Islet precursor cell (in vitro differentiated cells): ENCODE measurements at regions not wholly inside any gene's neighbourhood (a gene's known extent, or its start where the extent isn't known, plus 50 kb on each side); places are given as distances from the start of the nearest gene placed in this dataset.
A peak's percentile ranks its signal among the peaks of the same experiment; 100 is the strongest.
"Not testable (repeated sequence)": the region's sequence is repeated elsewhere in the genome, so short reads cannot be mapped to it uniquely, and the experiment has no call there.

Source experiments
- DNase-seq: peaks from one replicate; pipeline ENCODE4 v3.0.0-alpha.2; 2018

DNA sequence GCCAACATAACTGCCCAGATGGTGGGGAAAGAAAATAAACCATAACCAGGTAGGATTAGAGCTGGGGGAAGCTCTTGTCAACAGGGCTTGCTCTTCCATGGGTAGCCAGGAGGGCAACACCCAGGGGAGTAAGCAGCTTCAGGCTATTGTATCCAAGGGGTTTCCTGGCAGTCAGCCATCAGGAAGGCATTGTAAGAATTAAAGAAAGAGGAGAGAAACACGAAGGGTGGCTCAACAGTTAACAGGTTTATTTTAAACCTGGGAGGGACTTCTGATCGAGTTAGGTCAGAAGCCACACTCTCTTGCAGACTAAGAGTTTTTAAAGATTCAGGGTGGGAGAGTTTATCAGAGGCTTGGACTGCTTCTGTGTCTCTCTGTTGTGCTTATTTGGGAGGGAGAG lies 114.2 kb downstream of the QRSL1 start:
- DNase-seq = no peak

DNA sequence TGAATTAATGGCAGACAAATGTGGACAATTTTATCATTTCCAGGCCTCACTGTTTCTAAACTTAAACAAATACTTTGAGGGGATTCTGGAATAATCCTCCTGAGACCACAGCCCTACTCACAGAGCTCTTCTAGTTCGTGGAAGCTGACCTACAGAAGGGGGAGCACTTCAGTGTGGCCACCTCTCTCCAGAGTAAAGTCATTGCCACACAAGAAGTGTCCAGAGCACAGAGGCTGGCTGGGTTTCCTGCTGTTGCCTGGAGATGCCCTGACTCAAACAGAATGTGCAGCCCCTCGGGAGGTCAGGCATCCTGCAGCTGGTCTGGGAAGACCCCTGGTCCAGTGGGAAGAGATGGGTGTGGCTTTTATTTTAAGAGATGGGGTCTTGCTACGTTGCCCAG lies 110.9 kb downstream of the QRSL1 start:
- DNase-seq = no peak

DNA sequence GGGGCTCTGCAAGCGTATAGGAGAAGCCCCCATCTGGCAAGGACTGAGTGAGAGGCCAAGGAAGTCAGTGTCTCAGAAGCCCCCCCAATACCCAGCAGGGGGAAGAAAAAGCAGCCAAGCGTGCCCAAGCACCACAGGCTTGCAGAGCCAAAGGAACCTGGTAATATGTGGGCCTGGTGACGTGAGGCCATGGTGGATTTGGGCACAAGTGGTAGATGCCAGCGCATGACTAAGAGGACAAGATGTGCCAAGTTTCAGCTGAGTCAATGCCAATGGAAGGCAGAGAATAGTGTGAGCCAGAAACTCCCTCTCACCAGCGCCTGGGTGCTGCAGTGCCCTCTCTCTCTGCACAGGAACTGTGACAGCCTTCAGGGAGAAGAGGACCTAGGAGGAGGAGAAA lies 110.0 kb downstream of the QRSL1 start:
- no peak for DNase-seq

DNA sequence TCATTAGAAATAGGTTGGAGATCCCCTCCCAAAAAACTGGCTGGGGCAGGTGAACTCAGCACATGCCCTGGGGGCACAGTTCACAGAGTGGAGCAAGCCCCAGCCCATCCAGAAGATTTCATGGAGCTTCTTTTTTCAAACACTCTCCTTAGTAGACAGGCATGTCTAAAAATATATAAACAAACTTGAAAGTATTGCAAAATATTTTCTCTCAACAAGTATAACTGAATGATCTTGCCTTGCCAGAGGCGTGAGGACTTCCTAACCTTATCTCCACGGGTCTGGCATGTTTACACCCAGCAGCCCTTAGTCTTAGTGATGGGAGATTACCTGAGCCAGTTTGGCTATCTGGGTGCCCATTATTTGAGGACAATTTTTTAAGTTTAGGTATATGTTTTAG lies 107.1 kb downstream of the QRSL1 start:
- no peak for DNase-seq

- no peak for DNase-seq
Observed at GRCh38 chr6:106735828-106736227, 106.5 kb downstream of the QRSL1 start.

DNA sequence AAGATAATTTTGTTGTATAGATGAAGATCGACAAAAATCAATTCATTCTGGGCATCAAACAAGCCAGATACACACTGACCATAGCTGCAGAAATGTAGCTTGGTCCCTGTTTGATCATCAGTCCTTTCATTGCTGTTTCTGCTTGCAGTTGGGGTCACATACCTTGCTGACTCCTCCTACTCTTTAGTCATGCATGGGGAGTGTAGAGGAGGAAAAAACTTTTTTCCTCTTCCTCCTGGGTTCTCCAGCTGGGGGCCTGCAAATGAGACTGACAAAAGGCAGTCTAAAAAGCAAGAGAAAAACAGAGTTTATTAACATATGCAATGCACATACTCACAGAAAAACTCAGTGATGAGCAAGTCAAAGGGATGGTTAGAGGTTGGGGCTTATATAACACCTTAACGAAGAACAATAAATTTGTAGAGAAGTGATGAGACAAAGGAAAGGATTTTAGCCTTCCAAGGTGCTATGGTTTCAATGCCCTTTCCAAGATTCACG lies 105.8 kb downstream of the QRSL1 start:
- DNase-seq = no peak

DNA sequence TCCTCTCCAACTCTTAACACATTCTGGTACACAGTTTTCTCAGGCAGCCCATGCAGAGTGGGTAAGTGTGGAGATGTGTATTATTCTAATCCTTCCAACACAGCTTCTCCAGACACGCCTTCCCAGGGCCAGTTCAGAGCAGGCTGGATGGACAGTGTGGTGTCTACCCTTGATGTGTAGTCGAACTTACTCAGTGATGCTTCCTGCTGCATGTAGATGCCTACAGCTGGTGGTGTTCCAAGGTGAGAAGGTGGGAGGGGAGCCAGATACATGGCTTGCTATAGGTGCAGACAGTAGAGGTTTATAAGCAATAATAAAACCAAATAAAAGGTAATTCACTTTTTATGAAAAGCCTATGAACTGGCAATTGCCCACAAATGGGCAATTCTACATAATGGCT lies 104.0 kb downstream of the QRSL1 start:
- DNase-seq = no peak

DNA sequence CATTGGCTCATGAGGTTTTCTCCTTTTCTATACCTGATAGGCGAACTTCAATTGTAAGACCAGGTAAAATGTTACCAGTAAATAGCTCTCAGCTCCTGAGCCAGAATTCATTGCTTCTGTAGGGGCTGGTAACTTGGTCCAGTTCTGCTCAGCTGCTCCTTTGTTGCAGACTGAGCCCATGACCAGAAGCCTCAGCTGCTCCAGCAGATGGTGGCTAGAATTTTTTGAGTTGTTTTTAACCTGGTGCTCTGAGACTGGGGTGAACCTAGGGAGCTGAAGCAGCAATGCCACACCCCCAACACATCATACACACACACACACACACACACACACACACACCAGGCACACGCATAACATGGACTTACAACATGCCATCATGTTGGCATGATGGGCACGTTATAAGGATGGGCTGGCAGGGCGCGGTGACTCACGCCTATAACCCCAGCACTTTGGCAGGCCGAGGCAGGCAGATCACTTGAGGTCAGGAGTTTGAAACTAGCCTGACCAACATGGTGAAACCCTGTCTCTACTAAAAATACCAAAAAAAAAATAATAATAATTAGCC lies 103.1 kb downstream of the QRSL1 start:
- no peak for DNase-seq

DNA sequence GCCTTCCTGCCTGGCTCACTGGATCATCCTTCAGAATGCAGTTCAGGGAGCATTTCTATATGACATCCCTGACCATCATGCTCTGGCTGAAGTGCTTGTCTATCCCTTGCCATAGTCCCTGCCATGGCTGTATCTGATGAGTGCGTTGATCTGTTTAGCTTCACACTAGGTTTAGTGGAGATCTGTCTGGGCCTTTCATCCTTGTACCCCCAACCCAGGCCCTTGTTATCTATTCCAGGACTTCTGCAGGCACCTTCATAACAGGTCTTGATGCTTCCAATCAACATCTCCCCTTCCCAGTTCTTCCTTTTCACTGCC lies 102.4 kb downstream of the QRSL1 start:
- no peak for DNase-seq

- no peak for DNase-seq
Observed at GRCh38 chr6:106731144-106731842, 101.9 kb downstream of the QRSL1 start.

DNA sequence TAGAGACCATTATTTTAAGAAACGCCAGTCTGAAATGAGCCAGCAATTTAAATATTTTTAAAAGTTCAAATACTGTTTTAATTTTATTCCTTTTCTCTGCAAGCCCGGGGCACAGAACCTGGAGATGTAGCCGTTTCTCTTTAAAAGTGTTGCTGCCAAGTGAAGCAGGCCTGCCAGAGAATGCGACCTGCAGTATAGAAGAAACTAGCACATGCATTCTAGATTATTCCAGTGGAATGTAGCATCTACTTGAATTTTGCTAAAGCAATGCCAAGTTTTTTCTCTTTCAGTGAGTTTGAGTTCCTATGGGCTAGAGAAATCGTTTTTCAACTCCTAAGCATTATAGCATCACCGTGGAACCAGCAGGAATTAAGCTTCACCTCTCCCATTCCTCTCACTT lies 101.3 kb downstream of the QRSL1 start:
- DNase-seq = no peak

GRCh38 chr6:106730264-106730663 lies 100.9 kb downstream of the QRSL1 start:
- DNase-seq = no peak

DNA sequence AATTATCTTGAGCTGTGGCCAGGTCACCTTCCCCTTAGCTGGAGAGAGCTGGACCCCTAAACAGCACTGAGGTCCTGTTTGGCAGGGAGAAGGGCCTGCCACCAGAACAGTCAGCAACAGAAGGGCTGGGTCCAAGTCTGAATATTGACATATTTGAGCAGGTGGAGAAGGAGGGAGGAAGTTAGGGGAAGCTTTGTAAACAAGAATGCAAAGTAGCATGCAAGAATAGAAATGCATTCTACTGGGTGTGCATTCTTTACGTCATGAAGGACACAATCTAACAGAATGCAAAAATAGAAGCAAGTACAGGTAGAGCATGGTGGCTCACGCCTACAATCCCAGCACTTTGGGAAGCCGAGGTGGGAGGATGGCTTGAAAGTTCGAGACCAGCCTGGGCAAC lies 100.5 kb downstream of the QRSL1 start:
- DNase-seq = no peak

DNA sequence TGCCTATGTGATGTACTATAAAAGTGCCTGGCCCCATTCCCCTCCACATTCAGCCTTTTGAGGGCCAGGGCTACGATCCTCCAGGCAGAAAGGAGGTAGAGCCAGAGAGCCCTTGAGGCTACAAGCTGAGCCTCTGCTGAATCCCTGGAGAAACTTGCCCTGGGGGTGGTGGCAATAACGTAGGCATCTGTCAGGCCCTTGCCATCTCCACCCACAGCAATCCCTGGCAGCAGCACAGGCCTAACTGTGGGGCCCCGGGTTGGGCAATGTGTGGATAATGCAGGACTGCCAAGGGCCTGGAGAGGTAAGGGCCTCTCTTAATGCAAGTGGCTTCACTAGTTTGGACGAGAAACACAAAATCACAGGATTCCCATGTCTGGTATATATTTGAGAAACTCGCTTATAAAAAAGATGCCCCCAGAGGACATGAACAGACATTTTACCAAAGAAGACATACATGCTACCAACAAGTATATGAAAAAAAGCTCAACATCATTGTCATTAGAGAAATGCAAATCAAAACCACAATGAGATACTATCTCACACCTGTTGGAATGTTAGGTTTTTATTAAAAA lies 99.0 kb downstream of the QRSL1 start:
- DNase-seq = no peak

GRCh38 chr6:106727480-106728149 lies 98.2 kb downstream of the QRSL1 start:
- no peak for DNase-seq

- no peak for DNase-seq
Observed at GRCh38 chr6:106724848-106725247, 95.5 kb downstream of the QRSL1 start.

DNA sequence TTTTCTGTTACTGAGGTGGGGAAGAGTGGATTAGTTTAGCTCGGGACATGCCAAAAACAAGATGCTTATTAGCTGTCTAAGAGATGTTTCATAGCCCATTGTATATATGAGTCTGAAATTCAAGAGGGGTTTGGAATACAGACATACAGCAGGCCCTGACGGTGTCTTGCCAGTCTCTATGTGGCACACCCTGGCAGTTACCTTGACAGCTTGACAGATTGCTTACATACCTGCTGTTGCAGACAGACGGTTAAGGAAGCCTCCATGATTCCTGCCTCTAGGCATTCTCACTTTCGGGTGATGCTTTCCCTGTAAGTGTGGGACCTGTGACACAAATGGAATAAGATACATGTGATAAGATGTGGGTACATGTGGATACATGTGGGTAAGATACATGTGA lies 95.0 kb downstream of the QRSL1 start:
- DNase-seq = no peak

DNA sequence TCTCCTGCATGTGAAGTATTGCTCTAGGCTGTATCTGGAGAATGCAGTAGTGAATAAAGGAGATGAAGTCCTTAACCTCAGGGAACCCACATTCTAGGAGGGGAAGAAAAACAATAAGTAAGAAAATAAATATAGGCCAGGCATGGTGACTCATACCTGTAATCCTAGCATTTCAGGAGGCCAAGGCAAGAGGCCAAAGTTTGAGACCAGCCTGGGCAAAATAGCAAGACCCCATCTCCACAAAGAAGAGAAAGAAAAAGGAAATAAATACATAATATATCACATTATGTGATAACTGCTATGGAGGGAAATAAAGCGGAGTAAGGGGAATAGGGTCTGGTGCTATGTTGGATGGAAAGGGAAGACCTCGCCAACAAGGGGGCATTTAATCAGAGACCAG lies 94.0 kb downstream of the QRSL1 start:
- not testable (repeated sequence) for DNase-seq

DNA sequence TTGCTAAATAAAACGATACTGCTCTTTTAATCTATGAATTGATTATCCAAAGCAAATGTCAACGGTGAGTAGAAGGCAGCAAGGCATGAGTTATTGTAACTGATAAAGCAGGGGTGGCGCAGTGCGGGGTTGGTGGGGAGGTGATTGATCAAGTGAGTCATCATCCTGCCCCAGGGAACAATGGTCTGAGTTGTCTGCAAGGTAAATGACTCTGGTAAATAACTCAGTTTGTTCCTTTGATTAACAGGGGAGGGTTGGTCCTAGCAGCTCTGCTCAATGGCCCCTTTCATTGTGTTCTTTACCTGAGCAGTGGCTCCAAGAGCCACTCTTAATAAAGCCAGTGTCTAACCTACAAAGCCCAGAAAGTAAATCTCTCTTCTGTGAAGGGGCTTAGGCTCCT lies 91.8 kb downstream of the QRSL1 start:
- DNase-seq = peak; percentile 89
